Ramos (cell line): ENCODE measurements at regions not wholly inside any gene's neighbourhood (a gene's known extent, or its start where the extent isn't known, plus 50 kb on each side); places are given as distances from the start of the nearest gene placed in this dataset.
"Not testable (repeated sequence)": the region's sequence is repeated elsewhere in the genome, so short reads cannot be mapped to it uniquely, and the experiment has no call there.

Experiments used
- in situ Hi-C: fragments of 300-500 bp; cut with MboI; formaldehyde crosslinking; loops from one replicate; pipeline ENCODE4 v1.14.3; 2022; ENCODE audit warnings: low sequenced_read_pairs; ENCODE audit not compliant: unreplicated experiment

GRCh38 chr14:37870632-37871346 is 275.4 kb downstream of the TTC6 start:
- in situ Hi-C loops = loop anchor here (25.0 kb wide), 1 partner anchor 633 kb away; no protein-coding TSS in a partner anchor

- in situ Hi-C loops = loop anchor here (25.0 kb wide), 1 partner anchor 637 kb away; no protein-coding TSS in a partner anchor
These were observed 278.6 kb downstream of the TTC6 start for GRCh38 chr14:37874065-37874428.

- in situ Hi-C loops = loop anchor here (25.0 kb wide), 1 partner anchor 637 kb away; no protein-coding TSS in a partner anchor
These were observed 279.1 kb downstream of the TTC6 start for GRCh38 chr14:37874429-37875109.

- in situ Hi-C loops = no loop called here
These were observed 292.8 kb downstream of the TTC6 start for GRCh38 chr14:37888234-37888633.

- in situ Hi-C loops = no loop called here
These were observed 293.7 kb downstream of the TTC6 start for GRCh38 chr14:37889087-37889486.

GRCh38 chr14:37890095-37890494 is 294.7 kb downstream of the TTC6 start:
- in situ Hi-C loops = no loop called here

GRCh38 chr14:37891500-37891899 is 296.1 kb downstream of the TTC6 start:
- in situ Hi-C loops = not testable (repeated sequence)

- in situ Hi-C loops = no loop called here
These were observed 299.0 kb downstream of the TTC6 start for GRCh38 chr14:37894463-37894862.

- in situ Hi-C loops = no loop called here
These were observed 303.9 kb downstream of the TTC6 start for GRCh38 chr14:37899365-37899764.

- in situ Hi-C loops = loop anchor here (10.0 kb wide), 1 partner anchor 964 kb away; no protein-coding TSS in a partner anchor
These were observed 305.1 kb downstream of the TTC6 start for GRCh38 chr14:37900561-37900960.

GRCh38 chr14:37901978-37902377 is 305.7 kb upstream of the SSTR1 start:
- in situ Hi-C loops = loop anchor here (10.0 kb wide), 1 partner anchor 963 kb away; no protein-coding TSS in a partner anchor

- in situ Hi-C loops = loop anchor here (10.0 kb wide), 1 partner anchor 961 kb away; no protein-coding TSS in a partner anchor
These were observed 304.1 kb upstream of the SSTR1 start for GRCh38 chr14:37903343-37904191.

GRCh38 chr14:37924622-37925021 is 283.1 kb upstream of the SSTR1 start:
- in situ Hi-C loops = no loop called here

GRCh38 chr14:37932008-37932407 is 275.7 kb upstream of the SSTR1 start:
- in situ Hi-C loops = no loop called here

GRCh38 chr14:37932481-37932880 is 275.2 kb upstream of the SSTR1 start:
- in situ Hi-C loops = no loop called here

GRCh38 chr14:37936971-37937370 is 270.7 kb upstream of the SSTR1 start:
- in situ Hi-C loops = no loop called here

- in situ Hi-C loops = no loop called here
These were observed 268.2 kb upstream of the SSTR1 start for GRCh38 chr14:37939442-37940028.

- in situ Hi-C loops = no loop called here
These were observed 261.7 kb upstream of the SSTR1 start for GRCh38 chr14:37945959-37946358.

GRCh38 chr14:37946819-37947218 is 260.9 kb upstream of the SSTR1 start:
- in situ Hi-C loops = no loop called here

GRCh38 chr14:37948266-37948665 is 259.4 kb upstream of the SSTR1 start:
- in situ Hi-C loops = no loop called here
